DND-41 (cell line): ENCODE measurements at regions not wholly inside any gene's neighbourhood (a gene's known extent, or its start where the extent isn't known, plus 50 kb on each side); places are given as distances from the start of the nearest gene placed in this dataset.

Experiments
- ATAC-seq: fragments of 200-7000 bp; cut with Tn5 transposase; 3 replicates; pipeline ENCODE4 v1.9.1; 2021; ENCODE audit warnings: low read depth; ENCODE audit not compliant: insufficient read depth
- DNase-seq: peaks from one replicate; pipeline ENCODE4 v3.0.0-alpha.2; 2020
- H2AFZ ChIP-seq: 2 replicates; pipeline ENCODE4 v1.6.0; 2012; ENCODE audit warnings: low read depth, low read length
- H3K27ac ChIP-seq: 2 replicates; pipeline ENCODE4 v1.5.1; 2012; ENCODE audit warnings: low read length, inconsistent platforms
- H3K27me3 ChIP-seq: fragments of 200-600 bp; sonication (generic); 2 replicates; pipeline ENCODE4 v1.6.0; 2012; ENCODE audit warnings: low read length, mild to moderate bottlenecking, inconsistent platforms; ENCODE audit not compliant: insufficient read depth, poor library complexity
- H3K36me3 ChIP-seq: 2 replicates; pipeline ENCODE4 v1.5.1; 2012; ENCODE audit warnings: low read length, inconsistent platforms; ENCODE audit not compliant: insufficient read depth
- H3K4me1 ChIP-seq: 2 replicates; pipeline ENCODE4 v1.5.1; 2012; ENCODE audit warnings: mild to moderate bottlenecking, low read length; ENCODE audit not compliant: insufficient read depth
- H3K4me2 ChIP-seq: 2 replicates; pipeline ENCODE4 v1.6.0; 2012; ENCODE audit warnings: mild to moderate bottlenecking, moderate library complexity, low read length, inconsistent platforms; ENCODE audit not compliant: insufficient read depth
- H3K4me3 ChIP-seq, 2 experiments: fragments of 200-600 bp in 1 of 2; shearing (Covaris generic) in 1 of 2; 2 replicates each; pipeline ENCODE4 v1.5.1; 2012 to 2016; ENCODE audit warnings: inconsistent platforms in 2 of 2, low read length in 2 of 2, mild to moderate bottlenecking in 2 of 2, low read depth in 1 of 2, moderate library complexity in 1 of 2
- H3K79me2 ChIP-seq: 2 replicates; pipeline ENCODE4 v1.6.0; 2012; ENCODE audit warnings: low read length, inconsistent platforms; ENCODE audit not compliant: insufficient read depth
- H3K9ac ChIP-seq: 2 replicates; pipeline ENCODE4 v1.6.0; 2012; ENCODE audit warnings: low read depth, mild to moderate bottlenecking, inconsistent platforms, low read length, moderate library complexity
- H3K9me3 ChIP-seq: 2 replicates; pipeline ENCODE4 v1.5.1; 2012; ENCODE audit warnings: low read length, moderate library complexity, mild to moderate bottlenecking, inconsistent platforms; ENCODE audit not compliant: insufficient read depth, severe bottlenecking
- H4K20me1 ChIP-seq: 2 replicates; pipeline ENCODE4 v1.6.0; 2012; ENCODE audit warnings: low read length; ENCODE audit not compliant: insufficient read depth
- CTCF ChIP-seq: IDR thresholded peaks from 2 replicates; pipeline ENCODE4 v1.5.1; 2012; ENCODE audit warnings: borderline replicate concordance, low read length, moderate library complexity, mild to moderate bottlenecking; ENCODE audit not compliant: poor library complexity, severe bottlenecking; ENCODE audit errors: extremely low read depth
- EZH2 ChIP-seq: IDR thresholded peaks from 3 replicates; pipeline ENCODE4 v1.6.1; 2012; ENCODE audit warnings: borderline replicate concordance, low read depth, mild to moderate bottlenecking, moderate library complexity, low read length, inconsistent platforms; ENCODE audit not compliant: severe bottlenecking

GRCh38 chr12:87728931-87729593 is 300.1 kb downstream of the C12orf50 start:
- Histone ChIP-seq H4K20me1 (no peaks in the 10 kb centered on the region), H3K27ac (no peak overlapping the region), H3K9ac (no peak overlapping the region), H3K4me1 (no peaks in the 10 kb centered on the region), H3K9me3 (no peaks in the 10 kb centered on the region), H3K36me3 (no peaks in the 10 kb centered on the region), H3K4me2 (no peak overlapping the region), H2AFZ (no peak overlapping the region), H3K27me3 (no peaks in the 10 kb centered on the region), H3K4me3 (no peak overlapping the region), H3K79me2 (no peaks in the 10 kb centered on the region)
- ATAC-seq (no peak), DNase-seq (no peak)
- no peak for TF ChIP-seq EZH2
- no peak for TF ChIP-seq CTCF

GRCh38 chr12:87720967-87721366 is 308.2 kb downstream of the C12orf50 start:
- Histone ChIP-seq H3K79me2 (no peaks in the 10 kb centered on the region), H3K4me3 (no peak overlapping the region), H3K9ac (no peak overlapping the region), H3K27me3 (no peaks in the 10 kb centered on the region), H3K27ac (no peak overlapping the region), H3K4me1 (no peaks in the 10 kb centered on the region), H3K9me3 (no peaks in the 10 kb centered on the region), H4K20me1 (no peaks in the 10 kb centered on the region), H3K36me3 (no peaks in the 10 kb centered on the region), H2AFZ (no peak overlapping the region), H3K4me2 (no peak overlapping the region)
- TF ChIP-seq EZH2 (no peak), CTCF (no peak)
- ATAC-seq (no peak), DNase-seq (no peak)

GRCh38 chr12:87704374-87704773 is 324.8 kb downstream of the C12orf50 start:
- Histone ChIP-seq H3K9me3 (no peaks in the 10 kb centered on the region), H3K4me3 (no peak overlapping the region)

More at GRCh38 chr12:87704374-87704773, 324.8 kb downstream of the C12orf50 start:
- Histone ChIP-seq H3K27ac (no peak overlapping the region), H3K27me3 (no peaks in the 10 kb centered on the region), H4K20me1 (no peaks in the 10 kb centered on the region), H3K4me2 (no peak overlapping the region), H3K36me3 (no peaks in the 10 kb centered on the region), H3K9ac (no peak overlapping the region), H3K4me1 (no peaks in the 10 kb centered on the region), H3K79me2 (no peaks in the 10 kb centered on the region), H2AFZ (no peak overlapping the region)
- ATAC-seq (no peak), DNase-seq (no peak)
- TF ChIP-seq EZH2: no peak
- TF ChIP-seq CTCF: no peak
